MM.1S (cell line): ENCODE measurements at regions not wholly inside any gene's neighbourhood (a gene's known extent, or its start where the extent isn't known, plus 50 kb on each side); places are given as distances from the start of the nearest gene placed in this dataset.

Experiments used
- DNase-seq: peaks from one replicate; pipeline ENCODE4 v3.0.0-alpha.2; 2015
- H2AFZ ChIP-seq: fragments of 300-600 bp; sonication (generic); 2 replicates; pipeline ENCODE4 v1.6.0; 2016; ENCODE audit warnings: antibody characterized with exemption, low read length
- H3F3A ChIP-seq: fragments of 300-600 bp; sonication (generic); 2 replicates; pipeline ENCODE4 v1.6.1; 2016; ENCODE audit warnings: mild to moderate bottlenecking, antibody characterized with exemption, low read length, moderate library complexity, mixed read lengths; ENCODE audit not compliant: insufficient read depth
- H3K27ac ChIP-seq: fragments of 300-600 bp; sonication (generic); 2 replicates; pipeline ENCODE4 v1.5.1; 2016; ENCODE audit warnings: mild to moderate bottlenecking, low read length
- H3K27me3 ChIP-seq: fragments of 300-600 bp; sonication (generic); replicated peaks from 2 replicates; pipeline ENCODE4 v1.6.0; 2016; ENCODE audit warnings: low read length; ENCODE audit not compliant: insufficient read depth
- H3K36me3 ChIP-seq: fragments of 300-600 bp; sonication (generic); replicated peaks from 2 replicates; pipeline ENCODE4 v1.6.1; 2016; ENCODE audit warnings: mild to moderate bottlenecking, low read length, mixed read lengths; ENCODE audit not compliant: insufficient read depth
- H3K4me1 ChIP-seq: fragments of 300-600 bp; sonication (generic); 2 replicates; pipeline ENCODE4 v1.6.1; 2016; ENCODE audit warnings: low read length, mixed read lengths
- H3K4me2 ChIP-seq: fragments of 300-600 bp; sonication (generic); 2 replicates; pipeline ENCODE4 v1.6.0; 2016; ENCODE audit warnings: low read depth, low read length
- H3K4me3 ChIP-seq: fragments of 300-600 bp; sonication (generic); 2 replicates; pipeline ENCODE4 v1.5.1; 2016; ENCODE audit warnings: low read length, mixed read lengths
- H3K79me2 ChIP-seq: fragments of 300-600 bp; sonication (generic); 2 replicates; pipeline ENCODE4 v1.6.1; 2016; ENCODE audit warnings: mixed run types, low read length, mixed read lengths
- H3K9ac ChIP-seq: fragments of 300-600 bp; sonication (generic); 2 replicates; pipeline ENCODE4 v1.6.1; 2016; ENCODE audit warnings: low read length, mixed read lengths
- H3K9me2 ChIP-seq: fragments of 300-600 bp; sonication (generic); replicated peaks from 2 replicates; pipeline ENCODE4 v1.6.1; 2016; ENCODE audit warnings: mild to moderate bottlenecking, low read length, mixed read lengths; ENCODE audit not compliant: insufficient read depth
- H3K9me3 ChIP-seq: fragments of 300-600 bp; sonication (generic); replicated peaks from 2 replicates; pipeline ENCODE4 v1.6.1; 2016; ENCODE audit warnings: mild to moderate bottlenecking, low read length, mixed read lengths; ENCODE audit not compliant: insufficient read depth
- H4K20me1 ChIP-seq: fragments of 300-600 bp; sonication (generic); 2 replicates; pipeline ENCODE4 v1.6.1; 2016; ENCODE audit warnings: mild to moderate bottlenecking, low read length, moderate library complexity, mixed read lengths; ENCODE audit not compliant: insufficient read depth
- CTCF ChIP-seq: fragments of 300-600 bp; sonication (generic); IDR thresholded peaks from 2 replicates; pipeline ENCODE4 v1.5.1; 2016; ENCODE audit warnings: antibody characterized with exemption, low read length, mixed read lengths
- EZH2 ChIP-seq: fragments of 300-600 bp; sonication (generic); optimal IDR thresholded peaks from 2 replicates; pipeline ENCODE3; 2017; ENCODE audit warnings: low read depth, mild to moderate bottlenecking, antibody characterized with exemption, low read length, mixed read lengths
- EZH2phosphoT487 ChIP-seq: fragments of 300-600 bp; sonication (generic); IDR thresholded peaks from 2 replicates; pipeline ENCODE4 v1.6.1; 2018; ENCODE audit warnings: antibody characterized with exemption, low read length

GRCh38 chrX:113275804-113276203 lies 435.2 kb upstream of the AMOT start:
- H3K9me3 ChIP-seq = no peaks in the 10 kb centered on the region
- H3K4me1 ChIP-seq = no peaks in the 10 kb centered on the region
- H3K9me2 ChIP-seq = no peaks in the 10 kb centered on the region
- no peaks in the 10 kb centered on the region for H3F3A ChIP-seq
- no peaks in the 10 kb centered on the region for H4K20me1 ChIP-seq
- no peak for DNase-seq
- TF ChIP-seq EZH2 (no peak), CTCF (no peak), EZH2phosphoT487 (no peak)
- H3K27me3 ChIP-seq = no peaks in the 10 kb centered on the region
- no peak overlapping the region for H3K4me2 ChIP-seq
- H3K27ac ChIP-seq = no peak overlapping the region
- no peak overlapping the region for H3K4me3 ChIP-seq
- H3K9ac ChIP-seq = no peak overlapping the region
- H3K36me3 ChIP-seq = no peaks in the 10 kb centered on the region
- H2AFZ ChIP-seq = no peak overlapping the region
- no peaks in the 10 kb centered on the region for H3K79me2 ChIP-seq

- Histone ChIP-seq H3K36me3 (no peaks in the 10 kb centered on the region), H3K4me2 (no peak overlapping the region), H3K9me2 (no peaks in the 10 kb centered on the region), H3K79me2 (no peaks in the 10 kb centered on the region), H3F3A (no peaks in the 10 kb centered on the region), H3K4me1 (no peaks in the 10 kb centered on the region), H3K9ac (no peak overlapping the region), H3K9me3 (no peaks in the 10 kb centered on the region), H2AFZ (no peak overlapping the region), H4K20me1 (no peaks in the 10 kb centered on the region), H3K4me3 (no peak overlapping the region), H3K27me3 (no peaks in the 10 kb centered on the region), H3K27ac (no peak overlapping the region)
- DNase-seq = no peak
- TF ChIP-seq EZH2phosphoT487 (no peak), EZH2 (no peak), CTCF (no peak)
These were observed 434.2 kb upstream of the AMOT start for GRCh38 chrX:113274791-113275190.

DNA sequence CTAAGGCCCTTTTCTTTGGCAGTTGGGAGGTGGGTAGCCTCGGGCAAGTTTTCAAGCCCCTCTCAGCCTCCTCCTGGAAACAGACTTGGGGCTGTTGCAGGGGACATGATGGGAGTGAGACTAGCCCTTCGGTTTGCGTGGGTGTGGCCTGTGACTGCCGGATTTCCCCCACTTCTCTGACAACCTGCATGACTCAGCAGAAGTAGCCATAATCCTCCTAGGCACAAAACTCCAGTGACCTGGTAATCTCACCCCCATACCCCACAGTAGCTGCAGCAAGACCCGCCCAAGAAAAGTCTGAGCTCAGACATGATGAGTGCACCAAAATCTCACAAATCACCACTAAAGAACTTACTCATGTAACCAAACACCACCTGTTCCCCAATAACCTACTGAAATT lies 433.7 kb upstream of the AMOT start:
- H3K4me1 ChIP-seq = no peaks in the 10 kb centered on the region
- no peaks in the 10 kb centered on the region for H3K79me2 ChIP-seq
- H3K4me3 ChIP-seq = no peak overlapping the region
- no peak overlapping the region for H3K27ac ChIP-seq
- TF ChIP-seq EZH2phosphoT487 (no peak), CTCF (no peak), EZH2 (no peak)
- H2AFZ ChIP-seq = no peak overlapping the region
- H4K20me1 ChIP-seq = no peaks in the 10 kb centered on the region
- H3K36me3 ChIP-seq = no peaks in the 10 kb centered on the region
- H3K9ac ChIP-seq = no peak overlapping the region
- H3K9me3 ChIP-seq = no peaks in the 10 kb centered on the region
- DNase-seq = no peak
- H3K9me2 ChIP-seq = no peaks in the 10 kb centered on the region
- no peaks in the 10 kb centered on the region for H3K27me3 ChIP-seq
- H3K4me2 ChIP-seq = no peak overlapping the region
- H3F3A ChIP-seq = no peaks in the 10 kb centered on the region
